ENCODE measurements at regions not wholly inside any gene's neighbourhood (a gene's known extent, or its start where the extent isn't known, plus 50 kb on each side); places are given as distances from the start of the nearest gene placed in this dataset.

- CTCF ChIA-PET, result no interaction called here
- no peak for DNase-seq (ENCODE audit: low read depth, low spot score)
- Histone ChIP-seq H3K27ac (ENCODE audit: low read depth, low read length) (no peak overlapping the region), H3K9me3 (ENCODE audit: control insufficient read depth, insufficient read depth, low read length) (no peaks in the 10 kb centered on the region), H3K4me3 (ENCODE audit: low read depth, low read length) (no peak overlapping the region), H3K27me3 (ENCODE audit: control insufficient read depth, insufficient read depth, low read length) (no peaks in the 10 kb centered on the region)
- TF ChIP-seq, protein P1, sequence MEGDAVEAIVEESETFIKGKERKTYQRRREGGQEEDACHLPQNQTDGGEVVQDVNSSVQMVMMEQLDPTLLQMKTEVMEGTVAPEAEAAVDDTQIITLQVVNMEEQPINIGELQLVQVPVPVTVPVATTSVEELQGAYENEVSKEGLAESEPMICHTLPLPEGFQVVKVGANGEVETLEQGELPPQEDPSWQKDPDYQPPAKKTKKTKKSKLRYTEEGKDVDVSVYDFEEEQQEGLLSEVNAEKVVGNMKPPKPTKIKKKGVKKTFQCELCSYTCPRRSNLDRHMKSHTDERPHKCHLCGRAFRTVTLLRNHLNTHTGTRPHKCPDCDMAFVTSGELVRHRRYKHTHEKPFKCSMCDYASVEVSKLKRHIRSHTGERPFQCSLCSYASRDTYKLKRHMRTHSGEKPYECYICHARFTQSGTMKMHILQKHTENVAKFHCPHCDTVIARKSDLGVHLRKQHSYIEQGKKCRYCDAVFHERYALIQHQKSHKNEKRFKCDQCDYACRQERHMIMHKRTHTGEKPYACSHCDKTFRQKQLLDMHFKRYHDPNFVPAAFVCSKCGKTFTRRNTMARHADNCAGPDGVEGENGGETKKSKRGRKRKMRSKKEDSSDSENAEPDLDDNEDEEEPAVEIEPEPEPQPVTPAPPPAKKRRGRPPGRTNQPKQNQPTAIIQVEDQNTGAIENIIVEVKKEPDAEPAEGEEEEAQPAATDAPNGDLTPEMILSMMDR (IDR thresholded peaks at IDR 0.05; ENCODE audit: low read depth, low read length), result no peak
- POLR2A ChIA-PET, result no interaction called here
Measured at GRCh38 chr7:25496476-25497368, 268.4 kb upstream of the NPVF start.

DNA sequence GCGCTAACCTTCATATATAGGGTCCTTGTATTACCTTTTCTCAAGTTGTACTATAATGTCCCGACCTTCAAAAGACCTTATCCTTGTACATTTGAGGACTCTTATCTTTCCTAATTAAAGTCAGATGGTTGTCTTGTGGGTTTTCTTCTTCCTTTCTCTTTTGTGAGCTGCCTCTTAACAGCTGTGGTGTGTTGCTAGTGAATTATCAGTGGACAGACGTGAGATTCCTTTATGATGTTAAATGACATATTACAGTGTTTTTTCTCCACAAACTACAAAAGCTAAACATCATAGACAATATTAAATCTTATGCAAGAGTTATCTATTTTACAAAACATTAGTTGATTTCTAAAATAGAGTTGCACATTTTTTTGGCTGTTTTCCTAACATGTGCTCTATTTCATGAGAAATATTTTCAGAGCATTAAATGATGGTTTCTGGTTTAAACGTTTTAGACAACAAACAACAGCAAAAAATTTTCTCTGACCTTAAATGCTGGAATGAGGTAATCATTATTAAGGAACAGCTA is 272.2 kb upstream of the NPVF start:
- ChIA-PET POLR2A (no interaction called here), CTCF (no interaction called here)
- no peak overlapping the region for H3K4me3 ChIP-seq (ENCODE audit: low read depth, low read length)
- no peaks in the 10 kb centered on the region for H3K9me3 ChIP-seq (ENCODE audit: control insufficient read depth, insufficient read depth, low read length)
- no peak for DNase-seq (ENCODE audit: low read depth, low spot score)
- no peaks in the 10 kb centered on the region for H3K27me3 ChIP-seq (ENCODE audit: control insufficient read depth, insufficient read depth, low read length)
- TF ChIP-seq, protein P1 (IDR thresholded peaks at IDR 0.05; ENCODE audit: low read depth, low read length), result no peak
- H3K27ac ChIP-seq (ENCODE audit: low read depth, low read length), result no peak overlapping the region

- TF ChIP-seq, protein P1 (IDR thresholded peaks at IDR 0.05; ENCODE audit: low read depth, low read length), result no peak
- CTCF ChIA-PET, result no interaction called here
Measured at GRCh38 chr7:25503306-25503705, 275.0 kb upstream of the NPVF start.

DNA sequence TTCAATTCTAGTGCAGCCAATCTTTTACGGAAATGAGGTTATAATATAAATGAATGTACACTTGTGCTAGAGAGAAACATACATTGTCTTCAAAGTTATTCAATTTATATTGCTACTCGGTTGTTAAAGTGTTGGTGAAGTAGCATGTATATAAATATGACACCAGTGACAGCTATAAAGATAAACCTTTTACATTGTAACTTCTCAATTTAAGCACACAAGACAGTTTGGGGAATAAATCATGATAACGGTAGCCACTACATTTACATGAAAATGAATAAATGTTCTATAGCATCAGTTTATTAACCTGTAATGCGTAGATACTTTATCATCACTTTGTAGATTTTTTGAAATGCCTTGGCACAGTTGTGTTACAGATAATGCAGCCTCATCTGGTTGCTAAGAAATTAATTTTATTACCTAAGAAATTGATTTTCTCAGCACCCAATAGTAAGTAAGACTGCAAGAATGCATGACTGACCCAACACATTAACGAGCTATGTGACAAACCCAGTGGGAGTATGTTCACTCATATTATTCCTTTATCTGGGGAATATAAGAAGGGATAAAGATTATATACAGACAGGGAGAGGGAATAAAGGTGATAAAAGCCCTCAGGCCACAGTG is 283.9 kb upstream of the NPVF start:
- Histone ChIP-seq H3K27me3 (ENCODE audit: control insufficient read depth, insufficient read depth, low read length) (no peaks in the 10 kb centered on the region), H3K27ac (ENCODE audit: low read depth, low read length) (no peak overlapping the region), H3K4me3 (ENCODE audit: low read depth, low read length) (no peak overlapping the region), H3K9me3 (ENCODE audit: control insufficient read depth, insufficient read depth, low read length) (no peaks in the 10 kb centered on the region)
- ChIA-PET POLR2A (no interaction called here), CTCF (no interaction called here)
- TF ChIP-seq, protein P1 (IDR thresholded peaks at IDR 0.05; ENCODE audit: low read depth, low read length), result no peak
- no peak for DNase-seq (ENCODE audit: low read depth, low spot score)

More at GRCh38 chr7:25503306-25503705, 275.0 kb upstream of the NPVF start:
- DNase-seq (ENCODE audit: low read depth, low spot score), result no peak
- no peaks in the 10 kb centered on the region for H3K9me3 ChIP-seq (ENCODE audit: control insufficient read depth, insufficient read depth, low read length)
- no peak overlapping the region for H3K4me3 ChIP-seq (ENCODE audit: low read depth, low read length)
- H3K27ac ChIP-seq (ENCODE audit: low read depth, low read length), result no peak overlapping the region
- H3K27me3 ChIP-seq (ENCODE audit: control insufficient read depth, insufficient read depth, low read length), result no peaks in the 10 kb centered on the region
- POLR2A ChIA-PET, result no interaction called here

All from AG04450 (cell line).